ENCODE measurements at regions not wholly inside any gene's neighbourhood (a gene's known extent, or its start where the extent isn't known, plus 50 kb on each side); places are given as distances from the start of the nearest gene placed in this dataset.

GRCh38 chr10:33040436-33040835, 82.4 kb upstream of the ITGB1 start:
- TF ChIP-seq CTCF (IDR thresholded peaks at IDR 0.05; ENCODE audit: extremely low read depth in 1 of 2, insufficient read depth in 1 of 2, low read depth in 1 of 2, low read length in 2 of 2) (no peak), POLR2A (IDR thresholded peaks at IDR 0.05; ENCODE audit: low read depth, low read length) (no peak)

Data from endothelial cell of umbilical vein (primary cell).